ENCODE measurements at regions not wholly inside any gene's neighbourhood (a gene's known extent, or its start where the extent isn't known, plus 50 kb on each side); places are given as distances from the start of the nearest gene placed in this dataset.
"Not testable (repeated sequence)": the region's sequence is repeated elsewhere in the genome, so short reads cannot be mapped to it uniquely, and the experiment has no call there.

DNA sequence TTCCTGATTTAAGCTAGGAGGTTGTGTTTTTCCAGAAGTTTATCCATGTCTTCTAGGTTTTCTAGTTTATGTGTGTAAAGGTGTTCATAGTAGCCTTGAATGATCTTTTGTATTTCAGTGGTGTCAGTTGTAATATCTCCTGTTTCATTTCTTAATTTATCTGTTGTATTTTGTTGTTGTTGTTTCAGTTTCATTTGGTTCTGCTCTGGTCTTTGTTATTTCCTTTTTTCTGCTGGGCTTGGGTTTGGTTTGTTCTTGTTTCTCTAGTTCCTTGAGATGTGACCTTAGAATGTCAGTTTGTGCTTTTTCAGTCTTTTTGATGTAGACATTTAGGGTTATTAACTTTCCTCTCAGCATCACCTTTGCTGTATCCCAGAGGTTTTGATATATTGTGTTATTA lies 62.8 kb downstream of the SCP2D1 start:
- not testable (repeated sequence) for DNase-seq (ENCODE audit: low read depth in 2 of 3, low spot score in 2 of 3)

DNA sequence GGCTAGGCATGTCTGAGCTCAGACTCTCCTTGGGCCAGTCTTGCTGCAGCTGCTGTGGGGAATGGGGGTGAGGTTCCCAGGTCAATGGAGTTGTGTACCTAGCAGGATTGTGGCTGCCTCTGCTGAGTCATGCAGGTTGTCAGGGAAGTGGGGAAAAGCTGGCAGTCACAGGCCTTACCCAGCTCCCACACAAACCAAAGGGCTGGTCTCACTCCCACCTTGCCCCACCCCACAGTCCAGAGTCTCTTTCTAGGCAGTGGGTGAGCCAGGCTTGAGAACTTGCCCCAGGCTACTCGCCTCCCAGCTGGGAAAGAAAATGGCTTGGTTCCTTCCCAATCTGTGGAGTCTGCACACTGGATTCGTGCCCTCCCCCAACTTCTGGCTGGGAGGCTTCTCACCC lies 65.7 kb downstream of the SCP2D1 start:
- no peak for DNase-seq (ENCODE audit: low read depth in 2 of 3, low spot score in 2 of 3)

DNA sequence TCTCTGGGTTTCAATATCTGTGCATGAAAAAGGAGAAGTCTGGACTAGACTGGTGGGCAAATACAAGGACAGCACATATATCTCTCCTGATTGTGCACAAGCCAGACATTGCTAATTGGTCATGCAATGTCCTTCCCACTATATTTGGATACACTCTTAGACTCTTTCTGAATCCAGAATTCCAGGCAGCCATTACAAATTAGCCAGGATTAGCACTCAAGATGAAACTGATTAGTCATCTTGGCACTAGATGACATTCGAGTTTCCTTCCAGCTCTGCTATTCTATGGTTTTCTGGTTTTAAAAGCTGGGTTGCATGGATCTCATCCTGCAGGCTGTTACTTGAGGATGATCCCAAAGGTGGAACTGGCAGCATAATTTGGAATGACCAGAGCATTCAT lies 73.2 kb downstream of the SCP2D1 start:
- no peak for DNase-seq (ENCODE audit: low read depth in 2 of 3, low spot score in 2 of 3)

DNA sequence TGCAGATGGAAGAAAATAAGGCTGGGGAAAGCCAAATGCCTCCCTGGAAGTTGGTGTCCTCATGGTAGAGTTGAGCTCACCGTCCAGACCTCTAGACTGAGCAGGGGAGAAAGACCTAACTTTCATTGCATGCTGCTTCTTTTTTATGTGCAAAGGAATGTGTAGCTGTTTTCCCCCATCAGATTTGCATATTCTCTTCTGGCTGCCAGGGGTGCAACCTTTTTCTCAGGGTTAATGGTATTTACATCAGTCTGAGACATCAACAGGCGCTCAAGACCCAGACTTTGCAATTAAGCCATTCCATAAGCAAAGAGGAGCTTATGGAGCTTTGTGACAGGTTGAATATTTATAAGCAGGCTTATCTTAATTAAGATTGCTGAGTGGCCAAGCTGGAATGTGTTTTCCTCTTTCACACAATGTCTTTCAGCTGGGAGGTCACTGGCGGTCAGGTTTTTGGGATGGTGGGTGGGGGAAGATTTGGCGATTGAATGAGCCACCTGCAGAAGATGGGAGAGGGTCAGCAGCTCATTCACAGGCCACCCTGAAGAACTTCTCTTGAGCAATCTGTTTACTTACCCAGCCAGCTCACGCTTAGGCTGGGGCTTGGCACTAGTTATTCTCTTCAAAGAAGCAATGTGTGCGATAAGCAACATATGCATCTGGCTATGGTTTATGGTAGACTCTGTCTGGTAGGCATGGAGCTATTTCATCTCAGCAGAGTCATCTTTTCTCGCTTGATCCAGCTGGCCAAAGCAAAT lies 88.6 kb downstream of the SCP2D1 start:
- DNase-seq (ENCODE audit: low read depth in 2 of 3, low spot score in 2 of 3) = no peak

DNA sequence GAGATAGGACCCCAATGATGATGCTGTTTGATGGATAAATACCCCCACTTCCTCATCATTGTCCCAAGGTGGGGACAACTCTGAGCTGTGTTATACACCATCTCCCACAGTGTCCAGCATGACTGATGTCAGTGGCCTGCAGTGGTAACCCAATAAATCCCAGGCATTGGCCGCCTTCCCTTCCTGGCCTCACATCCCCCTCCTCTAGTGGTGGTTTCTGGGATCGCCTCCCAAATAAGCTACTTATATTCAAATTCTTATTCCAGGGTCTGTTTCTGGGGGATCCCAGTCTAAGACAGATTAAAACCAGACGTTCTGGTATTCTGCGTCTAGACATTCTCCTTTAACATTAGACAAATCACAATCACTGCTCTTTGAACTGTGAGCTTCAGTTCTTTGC lies 90.6 kb downstream of the SCP2D1 start:
- DNase-seq (ENCODE audit: low read depth in 2 of 3, low spot score in 2 of 3) = no peak

DNA sequence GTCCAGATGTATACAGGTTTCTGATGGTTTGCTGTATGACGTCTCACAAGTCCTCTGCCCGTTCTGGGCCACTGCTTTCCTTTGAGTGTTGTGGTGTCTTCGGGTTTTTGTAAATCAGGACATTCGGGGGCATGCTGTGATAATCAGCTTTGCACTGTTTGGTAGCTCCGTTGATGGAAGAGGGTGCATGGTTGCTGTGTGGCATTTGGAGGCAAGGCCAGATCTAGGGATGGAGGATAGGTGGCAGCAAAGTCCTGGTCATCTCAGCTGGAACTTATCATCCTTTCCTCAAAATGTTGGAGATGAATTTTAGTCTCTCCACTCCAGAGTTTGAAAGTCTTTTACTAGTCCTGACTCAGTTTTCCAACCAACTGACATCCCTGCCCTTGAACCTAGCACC lies 91.0 kb downstream of the SCP2D1 start:
- DNase-seq (ENCODE audit: low read depth in 2 of 3, low spot score in 2 of 3) = peak in 2 of 3 donors; percentile 8 to 37

DNA sequence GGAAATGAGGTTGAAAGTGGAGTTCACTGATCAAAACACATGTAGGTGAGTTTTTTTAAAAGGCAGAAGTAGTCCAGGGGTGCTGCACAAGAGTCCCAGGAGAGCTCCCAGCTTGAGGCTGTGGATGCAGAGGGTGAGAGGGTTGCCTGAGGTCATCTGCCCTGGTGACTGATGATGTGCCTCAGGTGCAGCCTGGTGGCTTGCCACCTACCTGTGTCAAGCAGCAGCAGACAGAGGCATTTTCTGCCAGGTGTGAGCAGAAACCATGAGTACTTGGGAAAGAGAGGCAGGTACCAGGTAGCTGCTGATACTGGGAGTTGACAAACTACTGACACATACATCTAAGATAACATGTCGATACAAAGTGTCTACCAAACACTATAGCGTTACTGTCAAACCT lies 92.5 kb downstream of the SCP2D1 start:
- DNase-seq (ENCODE audit: low read depth in 2 of 3, low spot score in 2 of 3) = no peak

DNA sequence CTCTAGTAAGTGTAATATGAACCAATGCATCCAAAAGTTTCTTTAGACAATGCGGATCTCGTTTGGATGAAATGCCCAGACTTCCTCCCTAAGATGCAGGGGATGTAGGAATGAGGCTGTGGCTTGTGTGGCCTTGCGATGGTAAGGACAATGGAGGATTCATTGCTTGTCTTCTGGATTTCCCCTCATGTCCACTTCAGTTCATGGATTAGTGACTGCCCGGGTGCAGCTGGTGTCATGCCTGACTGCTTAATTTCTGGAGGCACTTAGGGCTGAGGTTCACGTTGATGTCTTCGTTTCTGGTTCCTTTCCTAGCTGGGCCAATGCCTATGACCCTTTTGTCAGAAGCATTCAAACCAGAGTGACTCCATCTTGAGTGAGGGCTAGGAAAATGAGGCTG lies 93.8 kb downstream of the SCP2D1 start:
- DNase-seq (ENCODE audit: low read depth in 2 of 3, low spot score in 2 of 3) = no peak

DNA sequence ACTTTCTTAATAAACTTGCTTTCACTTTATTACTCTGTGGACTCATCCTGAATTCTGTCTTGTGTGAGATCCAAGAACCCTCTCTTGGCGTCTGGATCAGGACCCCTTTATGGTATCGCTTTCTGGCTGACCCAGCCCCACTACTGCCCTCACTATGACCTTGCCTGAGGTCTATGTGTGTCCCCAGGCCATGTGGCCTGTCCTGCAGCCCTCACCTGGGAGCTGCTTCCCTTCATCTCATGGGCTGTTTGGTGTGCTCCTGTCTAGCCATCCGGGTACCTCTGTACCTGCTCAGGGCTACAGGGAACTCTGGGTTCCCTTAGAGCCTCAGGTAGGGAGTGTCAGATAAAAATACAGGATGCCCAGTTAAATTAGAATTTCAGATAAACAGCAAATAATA lies 94.5 kb downstream of the SCP2D1 start:
- DNase-seq (ENCODE audit: low read depth in 2 of 3, low spot score in 2 of 3) = no peak

DNA sequence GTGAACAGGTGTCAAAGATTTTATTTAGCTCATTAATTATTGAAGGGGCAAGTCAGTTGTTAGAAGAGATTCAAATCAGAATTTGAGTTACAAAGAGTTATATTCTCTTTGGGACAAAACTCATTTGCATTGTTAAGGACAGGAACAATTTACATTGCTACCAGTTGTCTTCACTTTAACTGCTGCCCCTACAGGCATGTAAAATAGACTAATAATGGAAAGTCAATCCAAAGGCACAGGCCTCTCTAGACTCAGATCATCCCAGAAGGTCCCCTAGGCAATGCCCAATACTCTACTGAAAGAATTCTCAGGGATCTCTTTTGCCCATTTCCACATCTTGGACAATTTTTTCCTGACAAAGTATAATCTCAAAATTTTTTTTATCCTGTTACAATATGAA lies 95.7 kb downstream of the SCP2D1 start:
- no peak for DNase-seq (ENCODE audit: low read depth in 2 of 3, low spot score in 2 of 3)

DNA sequence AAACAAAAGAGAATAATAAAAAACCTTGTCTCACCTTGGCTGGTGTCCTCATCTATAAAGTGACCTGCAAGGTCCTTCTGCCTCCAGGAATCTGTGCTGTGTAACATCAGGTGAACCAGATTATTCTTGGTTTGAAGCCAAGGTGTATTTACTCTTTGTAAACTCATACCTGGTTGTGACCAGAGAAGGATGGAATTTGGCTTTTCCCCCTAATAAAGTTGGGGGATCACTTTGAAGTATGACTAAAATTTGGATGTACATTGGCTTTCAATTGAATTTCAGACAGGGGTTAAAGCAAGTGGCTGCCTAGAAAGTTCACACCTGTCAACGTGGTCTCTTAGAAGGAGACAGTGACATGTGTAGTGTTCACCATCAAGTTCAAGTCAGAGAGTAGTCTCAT lies 100.1 kb downstream of the SCP2D1 start:
- no peak for DNase-seq (ENCODE audit: low read depth in 2 of 3, low spot score in 2 of 3)

DNA sequence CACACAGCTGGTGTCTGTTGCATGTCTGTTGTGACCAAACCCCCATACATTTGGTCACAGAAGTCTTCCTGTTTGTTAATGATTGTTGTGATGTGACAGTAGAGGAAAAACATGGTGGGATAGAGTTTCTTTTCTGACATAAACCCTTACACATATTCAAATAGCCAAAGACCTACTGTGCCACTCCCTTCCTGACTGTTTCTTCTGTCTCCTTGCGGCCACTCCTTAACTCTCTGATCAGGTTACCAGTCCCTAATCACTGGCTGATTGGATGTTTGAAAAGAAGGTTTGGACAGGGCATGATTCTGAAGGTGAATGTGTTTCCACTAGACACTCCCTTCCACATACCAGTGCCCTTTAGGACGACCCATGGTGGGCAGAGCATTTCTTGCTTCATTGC lies 101.2 kb downstream of the SCP2D1 start:
- DNase-seq (ENCODE audit: low read depth in 2 of 3, low spot score in 2 of 3) = no peak

DNA sequence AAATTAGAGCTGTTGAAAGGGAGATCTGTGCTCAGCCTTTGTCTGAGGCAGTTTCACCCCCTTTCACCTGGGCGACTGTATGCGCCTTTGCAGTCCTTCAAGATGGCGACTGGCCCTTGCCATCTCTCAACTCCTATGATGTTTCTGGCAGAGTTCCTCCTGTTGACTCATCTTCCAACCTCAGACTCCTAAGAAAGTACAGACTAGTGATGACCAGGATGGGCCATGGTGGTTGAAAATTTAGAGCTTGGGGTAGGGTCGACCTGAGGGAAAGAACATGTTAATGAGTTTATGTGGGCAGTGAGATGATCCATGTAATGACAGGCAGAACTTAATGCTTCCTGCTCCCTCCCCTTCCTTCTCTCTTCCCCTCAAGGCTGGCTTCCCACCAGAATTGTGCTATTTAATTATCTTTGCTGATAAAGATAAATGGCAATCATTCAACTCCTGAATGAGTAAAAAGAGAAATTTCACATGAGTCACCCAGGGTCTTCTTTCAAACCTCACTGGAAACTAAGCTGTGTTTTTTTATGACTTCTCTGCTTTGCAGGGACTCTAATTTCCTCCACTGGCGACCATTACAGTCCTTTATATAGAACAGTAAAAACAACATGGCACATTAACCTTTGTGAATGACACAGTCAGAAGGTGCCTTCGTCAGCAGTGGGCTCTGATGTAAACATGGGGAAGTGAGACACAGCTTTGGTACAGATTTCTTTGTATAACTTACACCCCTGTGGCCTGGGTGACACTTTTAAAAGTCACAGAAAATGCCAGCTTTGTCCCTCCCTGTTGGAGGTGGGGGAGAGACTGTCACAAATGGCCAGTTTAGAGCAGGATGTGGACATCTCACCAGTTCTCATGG lies 103.5 kb downstream of the SCP2D1 start:
- DNase-seq (ENCODE audit: low read depth in 2 of 3, low spot score in 2 of 3) = no peak

DNA sequence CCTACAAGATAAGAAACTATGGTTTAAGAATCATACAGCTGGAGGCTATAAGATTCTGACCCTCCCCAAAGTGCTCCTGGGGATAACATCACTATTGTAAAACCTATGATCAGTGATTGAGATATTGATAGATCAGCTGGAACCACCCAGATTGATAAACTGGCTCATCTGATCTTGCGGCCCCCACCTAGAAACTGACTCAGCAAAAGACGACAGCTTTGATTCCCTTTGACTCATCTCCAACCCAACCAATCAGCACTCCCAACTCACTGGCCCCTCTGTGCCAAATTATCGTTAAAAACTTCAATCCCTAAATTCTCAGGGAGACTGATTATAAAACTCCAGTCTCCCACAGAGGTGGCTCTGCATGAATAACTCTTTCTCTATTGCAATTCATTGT lies 106.4 kb downstream of the SCP2D1 start:
- no peak for DNase-seq (ENCODE audit: low read depth in 2 of 3, low spot score in 2 of 3)

DNA sequence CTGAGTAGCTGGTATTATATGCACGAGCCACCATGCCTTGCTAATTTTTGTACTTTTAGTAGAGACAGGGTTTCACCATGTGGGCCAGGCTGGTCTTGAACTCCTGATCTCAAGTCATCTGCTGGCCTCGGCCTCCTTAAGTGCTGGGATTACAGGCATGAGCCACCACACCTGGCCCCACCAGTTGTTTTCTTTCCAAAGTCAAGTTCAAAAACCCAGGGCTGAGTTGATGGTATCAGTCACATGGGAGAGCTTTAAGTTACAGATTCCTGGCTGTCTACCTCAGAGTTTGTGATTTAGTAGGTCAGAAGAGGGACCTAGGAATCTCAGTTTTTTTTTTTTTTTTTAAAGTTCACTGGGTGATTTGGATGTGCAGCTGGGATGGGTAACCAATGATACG lies 107.7 kb downstream of the SCP2D1 start:
- DNase-seq (ENCODE audit: low read depth in 2 of 3, low spot score in 2 of 3) = no peak

DNA sequence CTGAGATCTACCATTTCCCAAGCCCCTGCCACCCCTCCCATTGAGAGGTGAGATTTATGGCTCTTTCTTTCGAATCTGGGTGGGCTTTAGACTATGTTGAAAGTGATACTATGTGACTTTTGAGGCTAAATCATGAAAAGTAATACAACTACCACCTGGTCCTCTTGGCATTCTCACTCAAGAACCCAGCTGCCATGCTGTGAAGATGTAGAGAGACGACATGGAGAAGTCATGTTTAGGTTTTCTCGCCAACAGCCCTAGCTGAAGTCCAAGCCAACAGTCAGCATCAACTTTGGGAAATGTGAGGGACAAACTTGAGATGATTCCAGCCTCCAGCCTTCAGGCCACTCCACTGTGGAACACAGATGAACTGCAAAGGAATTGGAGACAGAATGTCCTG lies 108.7 kb downstream of the SCP2D1 start:
- DNase-seq (ENCODE audit: low read depth in 2 of 3, low spot score in 2 of 3) = no peak

DNA sequence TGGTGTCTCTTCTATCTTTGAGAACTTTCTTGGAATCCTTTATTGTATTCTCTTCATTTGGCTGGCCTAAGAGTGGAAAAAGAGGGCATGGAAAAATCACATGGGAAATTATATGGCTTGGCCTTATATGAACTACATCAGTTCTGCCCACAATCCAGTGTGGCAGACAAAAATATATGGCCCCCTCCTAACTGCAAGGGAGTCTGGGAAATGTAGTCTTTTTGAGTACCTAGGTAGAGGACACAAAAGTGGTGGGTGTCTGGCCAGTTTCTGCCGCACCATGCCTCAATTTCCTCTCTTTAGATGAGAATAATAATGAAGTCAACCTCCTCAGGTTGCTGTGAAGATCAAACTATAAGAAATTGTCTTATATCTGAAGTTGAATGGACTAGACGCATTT lies 109.3 kb downstream of the SCP2D1 start:
- DNase-seq (ENCODE audit: low read depth in 2 of 3, low spot score in 2 of 3) = no peak

DNA sequence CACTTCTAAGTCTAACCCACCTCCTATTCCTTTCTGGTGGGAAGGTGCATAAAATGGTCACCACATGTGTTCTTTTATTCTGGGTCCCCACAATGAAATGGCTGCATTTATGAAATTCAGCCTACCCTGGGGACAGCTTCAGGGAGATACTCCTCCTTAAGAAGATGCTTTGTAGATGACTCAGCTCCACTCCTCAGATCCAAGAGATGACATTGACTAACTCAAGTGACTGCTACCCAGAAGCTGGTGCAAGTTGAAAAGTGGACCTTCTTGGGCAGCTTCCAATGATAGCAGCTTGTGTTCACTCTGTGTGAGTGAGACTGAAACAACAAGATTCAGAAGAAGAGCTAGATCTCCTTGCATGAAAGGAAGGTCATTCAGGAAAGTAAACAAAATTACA lies 113.4 kb downstream of the SCP2D1 start:
- DNase-seq (ENCODE audit: low read depth in 2 of 3, low spot score in 2 of 3) = no peak

DNA sequence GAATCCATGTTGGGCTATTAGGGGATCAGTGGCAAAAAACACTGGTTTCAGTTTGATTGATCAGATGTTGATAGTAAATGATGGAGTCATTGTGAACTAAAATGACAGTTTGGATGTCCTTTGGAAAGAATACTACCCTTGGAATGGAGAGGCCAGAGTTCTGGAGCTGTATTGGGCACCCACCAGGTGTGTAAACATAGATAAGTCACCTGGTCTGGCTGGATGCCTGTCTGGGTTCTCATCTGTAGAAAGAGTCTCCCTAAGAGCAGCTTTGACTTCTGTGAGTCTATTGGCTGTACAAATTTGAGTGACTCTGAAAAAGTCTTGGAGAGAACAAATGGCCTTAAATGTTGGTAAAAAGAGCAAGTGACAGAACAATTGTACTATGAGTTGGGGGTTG lies 115.0 kb downstream of the SCP2D1 start:
- DNase-seq (ENCODE audit: low read depth in 2 of 3, low spot score in 2 of 3) = no peak

DNA sequence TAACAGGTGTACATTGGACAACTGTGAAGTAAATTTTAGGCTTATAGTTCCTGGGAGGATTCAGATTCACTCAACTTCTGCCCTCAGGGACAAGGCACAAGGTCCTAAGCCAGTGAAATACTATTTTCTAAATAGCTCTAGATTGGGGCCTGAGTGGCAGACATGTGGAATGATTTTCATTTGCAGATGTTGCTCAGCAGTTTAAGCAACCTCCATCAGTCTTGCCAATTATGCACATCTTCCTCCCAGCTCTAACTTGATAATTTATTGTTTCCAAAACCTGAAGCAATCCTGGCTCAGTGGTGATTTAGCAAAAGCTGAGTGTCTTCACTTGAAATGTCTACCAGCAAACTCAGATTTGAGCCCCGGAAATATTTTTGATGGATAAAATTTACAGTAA lies 116.2 kb downstream of the SCP2D1 start:
- no peak for DNase-seq (ENCODE audit: low read depth in 2 of 3, low spot score in 2 of 3)

DNA sequence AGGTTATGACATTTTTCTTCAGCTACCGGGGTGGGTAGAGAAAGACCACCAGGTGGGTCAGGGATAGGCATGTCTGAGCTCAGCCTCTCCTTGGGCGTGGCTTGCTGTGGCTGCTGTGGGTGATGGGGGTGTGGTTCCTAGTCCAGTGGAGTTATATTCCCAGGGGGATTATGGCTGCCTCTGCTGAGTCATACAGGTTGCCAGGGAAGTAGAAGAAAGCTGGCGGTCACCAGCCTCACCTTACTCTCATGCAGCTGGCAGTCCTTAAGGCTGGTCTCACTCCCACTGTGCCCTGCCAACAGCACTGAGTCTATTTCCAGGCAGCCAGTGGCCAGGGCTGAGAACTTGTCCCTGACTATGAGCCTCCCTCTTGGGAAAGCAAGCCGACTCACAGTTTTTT lies 130.0 kb downstream of the SCP2D1 start:
- DNase-seq (ENCODE audit: low read depth in 2 of 3, low spot score in 2 of 3) = no peak

DNA sequence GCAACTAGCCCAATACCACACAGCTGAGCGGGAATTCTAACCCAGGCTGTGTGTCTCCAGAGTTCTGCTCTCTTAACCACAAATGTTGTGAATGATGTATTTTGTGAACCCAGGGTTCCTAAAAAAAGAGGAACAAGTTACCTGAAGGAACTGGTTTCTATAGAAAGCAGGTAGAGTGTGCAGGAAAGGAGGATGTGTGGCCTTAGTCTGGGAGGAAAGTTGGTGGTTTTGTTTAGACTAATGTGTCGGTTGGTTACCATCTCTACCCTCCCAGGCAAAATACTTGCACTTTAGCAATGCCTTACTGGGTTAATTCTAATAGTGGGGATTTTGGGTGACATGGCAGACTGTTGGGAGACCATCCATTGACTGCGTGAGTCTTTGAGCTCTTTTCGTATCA lies 143.3 kb downstream of the SCP2D1 start:
- DNase-seq (ENCODE audit: low read depth in 2 of 3, low spot score in 2 of 3) = peak in 2 of 3 donors; percentile 9 to 72

Measured in hematopoietic multipotent progenitor cell (in vitro differentiated cells).